Thymus (tissue), 11 donors: ENCODE measurements at regions not wholly inside any gene's neighbourhood (a gene's known extent, or its start where the extent isn't known, plus 50 kb on each side); places are given as distances from the start of the nearest gene placed in this dataset.
A peak's percentile ranks its signal among the peaks of the same experiment; 100 is the strongest.

Source experiments
- DNase-seq, 9 donors: peaks; one replicate each; pipeline ENCODE4 v3.0.0-alpha.2; 2013; ENCODE audit warnings: low spot score in 9 of 9, low read depth in 6 of 9, missing footprints in 1 of 9
- H3K27ac ChIP-seq, 2 donors: one replicate each; pipeline ENCODE4 v1.5.1; 2013; ENCODE audit warnings: control low read depth in 1 of 2, low read depth in 1 of 2, low read length in 1 of 2, mild to moderate bottlenecking in 1 of 2, moderate library complexity in 1 of 2
- H3K27me3 ChIP-seq, 2 donors: one replicate each; pipeline ENCODE4 v1.5.1; 2013; ENCODE audit warnings: low read length in 1 of 2; ENCODE audit not compliant: control insufficient read depth in 2 of 2, insufficient read depth in 1 of 2
- H3K36me3 ChIP-seq, 2 donors: one replicate each; pipeline ENCODE4 v1.5.1; 2013; ENCODE audit warnings: low read length in 1 of 2, mild to moderate bottlenecking in 1 of 2, moderate library complexity in 1 of 2; ENCODE audit not compliant: control insufficient read depth in 2 of 2, insufficient read depth in 2 of 2
- H3K4me1 ChIP-seq, 2 donors: one replicate each; pipeline ENCODE4 v1.5.1; 2013; ENCODE audit warnings: low read length in 2 of 2; ENCODE audit not compliant: control insufficient read depth in 2 of 2, insufficient read depth in 2 of 2
- H3K4me3 ChIP-seq, 2 donors: one replicate each; pipeline ENCODE4 v1.5.1; 2013; ENCODE audit warnings: low read length in 2 of 2, control low read depth in 1 of 2, mild to moderate bottlenecking in 1 of 2
- H3K9me3 ChIP-seq, 2 donors: one replicate each; pipeline ENCODE4 v1.5.1; 2013; ENCODE audit warnings: low read length in 1 of 2, mild to moderate bottlenecking in 1 of 2; ENCODE audit not compliant: control insufficient read depth in 2 of 2, insufficient read depth in 1 of 2
- whole genome bisulfite sequencing: extraction: QIAGEN DNeasy Blood & Tissue Kit; methylation state at CpG from one replicate; pipeline ENCODE4 v1.1.7; 2013; 5-methylcytosine and 5-hydroxymethylcytosine counted together
- donor health status: healthy.

- Histone ChIP-seq H3K27ac (no peak overlapping the region), H3K27me3 (no peaks in the 10 kb centered on the region), H3K4me1 (no peaks in the 10 kb centered on the region), H3K36me3 (no peaks in the 10 kb centered on the region), H3K4me3 (no peak overlapping the region), H3K9me3 (no peaks in the 10 kb centered on the region)
- WGBS = 81% methylated on average over 13 of the region's 13 CpGs
- no peak for DNase-seq
These were observed 592.0 kb downstream of the BRD1 start for GRCh38 chr22:49235463-49236300.

- no peak overlapping the region for H3K27ac ChIP-seq
- DNase-seq = no peak
- no peaks in the 10 kb centered on the region for H3K27me3 ChIP-seq
- H3K36me3 ChIP-seq = no peaks in the 10 kb centered on the region
- WGBS = 95% methylated on average over 3 of the region's 3 CpGs
- H3K4me3 ChIP-seq = no peak overlapping the region
- H3K9me3 ChIP-seq = no peaks in the 10 kb centered on the region
- no peaks in the 10 kb centered on the region for H3K4me1 ChIP-seq
These were observed 593.2 kb downstream of the BRD1 start for GRCh38 chr22:49234459-49234858.

- Histone ChIP-seq H3K27me3 (no peaks in the 10 kb centered on the region), H3K36me3 (no peaks in the 10 kb centered on the region), H3K4me1 (no peaks in the 10 kb centered on the region), H3K4me3 (no peak overlapping the region), H3K9me3 (no peaks in the 10 kb centered on the region), H3K27ac (no peak overlapping the region)
- DNase-seq = no peak
- WGBS = 86% methylated on average over 16 of the region's 16 CpGs
These were observed 594.1 kb downstream of the BRD1 start for GRCh38 chr22:49233507-49234100.

GRCh38 chr22:49232319-49233067 lies 595.2 kb downstream of the BRD1 start:
- Histone ChIP-seq H3K4me1 (no peaks in the 10 kb centered on the region), H3K36me3 (no peaks in the 10 kb centered on the region), H3K27me3 (no peaks in the 10 kb centered on the region), H3K4me3 (no peak overlapping the region), H3K27ac (no peak overlapping the region), H3K9me3 (no peaks in the 10 kb centered on the region)
- no peak for DNase-seq
- 83% methylated on average over 23 of the region's 23 CpGs for WGBS

GRCh38 chr22:49230194-49230577 lies 597.5 kb downstream of the BRD1 start:
- 38% methylated on average over 3 of the region's 3 CpGs for WGBS
- Histone ChIP-seq H3K27ac (no peak overlapping the region), H3K36me3 (no peaks in the 10 kb centered on the region), H3K4me1 (no peaks in the 10 kb centered on the region), H3K27me3 (no peaks in the 10 kb centered on the region), H3K4me3 (no peak overlapping the region), H3K9me3 (no peaks in the 10 kb centered on the region)
- peak in 1 of 9 donors; percentile 0 for DNase-seq

- H3K9me3 ChIP-seq = no peaks in the 10 kb centered on the region
- no peak overlapping the region for H3K27ac ChIP-seq
- H3K4me3 ChIP-seq = no peak overlapping the region
- no peaks in the 10 kb centered on the region for H3K4me1 ChIP-seq
- 75% methylated on average over 10 of the region's 10 CpGs for WGBS
- H3K27me3 ChIP-seq = no peaks in the 10 kb centered on the region
- no peak for DNase-seq
- H3K36me3 ChIP-seq = no peaks in the 10 kb centered on the region
These were observed 598.0 kb downstream of the BRD1 start for GRCh38 chr22:49229483-49230193.

- DNase-seq = no peak
- Histone ChIP-seq H3K4me3 (no peak overlapping the region), H3K4me1 (no peaks in the 10 kb centered on the region), H3K27ac (no peak overlapping the region), H3K36me3 (no peaks in the 10 kb centered on the region), H3K9me3 (no peaks in the 10 kb centered on the region), H3K27me3 (no peaks in the 10 kb centered on the region)
- WGBS = 83% methylated on average over 6 of the region's 6 CpGs
These were observed 599.1 kb downstream of the BRD1 start for GRCh38 chr22:49228431-49229037.

- no peak for DNase-seq
- H3K9me3 ChIP-seq = no peaks in the 10 kb centered on the region
- H3K36me3 ChIP-seq = no peaks in the 10 kb centered on the region
- no peak overlapping the region for H3K27ac ChIP-seq
- H3K4me3 ChIP-seq = no peak overlapping the region
- 93% methylated on average over 6 of the region's 6 CpGs for WGBS
- H3K27me3 ChIP-seq = no peaks in the 10 kb centered on the region
- H3K4me1 ChIP-seq = no peaks in the 10 kb centered on the region
These were observed 600.0 kb downstream of the BRD1 start for GRCh38 chr22:49227670-49228069.
